ENCODE measurements at regions not wholly inside any gene's neighbourhood (a gene's known extent, or its start where the extent isn't known, plus 50 kb on each side); places are given as distances from the start of the nearest gene placed in this dataset.
"Not testable (repeated sequence)": the region's sequence is repeated elsewhere in the genome, so short reads cannot be mapped to it uniquely, and the experiment has no call there.

GRCh38 chr11:44361813-44362212, 51.9 kb upstream of the ALX4 start:
- DNase-seq, result no peak

GRCh38 chr11:44363116-44363515, 53.2 kb upstream of the ALX4 start:
- DNase-seq, result no peak

- no peak for DNase-seq
Measured at GRCh38 chr11:44364596-44364995, 54.7 kb upstream of the ALX4 start.

- no peak for DNase-seq
Measured at GRCh38 chr11:44365616-44366015, 55.7 kb upstream of the ALX4 start.

- DNase-seq, result no peak
Measured at GRCh38 chr11:44366026-44366425, 56.1 kb upstream of the ALX4 start.

- DNase-seq, result no peak
Measured at GRCh38 chr11:44366741-44367140, 56.8 kb upstream of the ALX4 start.

GRCh38 chr11:44367452-44367851, 57.5 kb upstream of the ALX4 start:
- DNase-seq, result no peak

- no peak for DNase-seq
Measured at GRCh38 chr11:44368886-44369285, 58.9 kb upstream of the ALX4 start.

GRCh38 chr11:44371042-44371441, 61.1 kb upstream of the ALX4 start:
- not testable (repeated sequence) for DNase-seq

GRCh38 chr11:44371706-44372105, 61.8 kb upstream of the ALX4 start:
- no peak for DNase-seq

GRCh38 chr11:44372989-44373388, 63.0 kb upstream of the ALX4 start:
- no peak for DNase-seq

GRCh38 chr11:44374001-44374400, 64.1 kb upstream of the ALX4 start:
- DNase-seq, result no peak

- no peak for DNase-seq
Measured at GRCh38 chr11:44376423-44376822, 66.5 kb upstream of the ALX4 start.

GRCh38 chr11:44377121-44377520, 67.2 kb upstream of the ALX4 start:
- no peak for DNase-seq

GRCh38 chr11:44377914-44378321, 68.0 kb upstream of the ALX4 start:
- no peak for DNase-seq

- no peak for DNase-seq
Measured at GRCh38 chr11:44379141-44380008, 69.4 kb upstream of the ALX4 start.

GRCh38 chr11:44380009-44380313, 70.0 kb upstream of the ALX4 start:
- DNase-seq, result no peak

- no peak for DNase-seq
Measured at GRCh38 chr11:44380820-44381219, 70.9 kb upstream of the ALX4 start.

GRCh38 chr11:44381261-44381660, 71.3 kb upstream of the ALX4 start:
- DNase-seq, result no peak

GRCh38 chr11:44382118-44382517, 72.2 kb upstream of the ALX4 start:
- no peak for DNase-seq

- DNase-seq, result no peak
Measured at GRCh38 chr11:44382656-44383240, 72.8 kb upstream of the ALX4 start.

- DNase-seq, result no peak
Measured at GRCh38 chr11:44383246-44383645, 73.3 kb upstream of the ALX4 start.

- no peak for DNase-seq
Measured at GRCh38 chr11:44387415-44387814, 77.5 kb upstream of the ALX4 start.

- DNase-seq, result no peak
Measured at GRCh38 chr11:44387825-44388224, 77.9 kb upstream of the ALX4 start.
